Adrenal gland (tissue), 9 donors: ENCODE measurements at regions not wholly inside any gene's neighbourhood (a gene's known extent, or its start where the extent isn't known, plus 50 kb on each side); places are given as distances from the start of the nearest gene placed in this dataset.
"Not testable (repeated sequence)": the region's sequence is repeated elsewhere in the genome, so short reads cannot be mapped to it uniquely, and the experiment has no call there.

Source experiments
- DNase-seq, 7 donors: peaks; one replicate each; pipeline ENCODE4 v3.0.0-alpha.2; 2019 to 2020
- H3K27ac ChIP-seq, 5 donors: fragments of 200-600 bp; sonication (generic) in 4 of 5; 1 replicate in 3 of 5; 2 replicates in 2 of 5; pipeline versions ENCODE4 v1.5.1 to v1.8.0; 2016 to 2020; ENCODE audit warnings: mild to moderate bottlenecking in 1 of 5
- H3K27me3 ChIP-seq: fragments of 200-600 bp; 2 replicates; pipeline ENCODE4 v1.8.0; 2021
- H3K36me3 ChIP-seq, 2 donors: fragments of 200-600 bp; replicated peaks in 1 of 2; 1 replicate in 1 of 2; 2 replicates in 1 of 2; pipeline versions ENCODE4 v1.5.1 to v1.8.0; 2018 to 2022
- H3K4me1 ChIP-seq, 2 donors: fragments of 200-600 bp; replicated peaks in 1 of 2; 1 replicate in 1 of 2; 2 replicates in 1 of 2; pipeline versions ENCODE4 v1.5.1 to v1.8.0; 2018 to 2021
- H3K4me3 ChIP-seq, 4 donors: fragments of 200-600 bp; sonication (generic) in 3 of 4; one replicate each; pipeline ENCODE4 v1.5.1; 2016 to 2018
- H3K9me3 ChIP-seq, 3 donors: fragments of 200-600 bp; sonication (generic) in 1 of 3; replicated peaks in 1 of 3; 1 replicate in 2 of 3; 2 replicates in 1 of 3; pipeline versions ENCODE4 v1.5.1 to v1.8.0; 2016 to 2021
- CTCF ChIP-seq, 6 experiments: fragments of 450-650 bp in 4 of 6; fragments of 200-600 bp in 2 of 6; sonication (generic) in 1 of 6; IDR thresholded peaks; 1 replicate in 5 of 6; 2 replicates in 1 of 6; pipeline versions ENCODE4 v1.5.1 to v1.8.0; 2016 to 2021; ENCODE audit warnings: antibody characterized with exemption in 6 of 6, mild to moderate bottlenecking in 2 of 6, moderate library complexity in 1 of 6
- POLR2A ChIP-seq, 2 donors: fragments of 450-650 bp; IDR thresholded peaks; one replicate each; pipeline ENCODE4 v1.6.1; 2017; ENCODE audit warnings: antibody characterized with exemption in 2 of 2, mild to moderate bottlenecking in 2 of 2, moderate library complexity in 1 of 2
- WGBS, 4 donors: extraction: QIAGEN DNeasy Blood & Tissue Kit in 2 of 4; methylation state at CpG; one replicate each; pipeline versions ENCODE4 v1.1.5 to v1.1.7; 2013 to 2017; 5-methylcytosine and 5-hydroxymethylcytosine counted together
- intact Hi-C, 2 donors: fragments of 100-400 bp; cut with DNase I; formaldehyde crosslinking; loops; one replicate each; pipeline versions ENCODE4 v1.14.1 to v1.15.0; 2022 to 2023
- donor health status: healthy with polysubstance abuse.
- donor health status: Bipolar disorder and iron deficiency.
- donor health status: DM: yes; HTN: yes; CAD: no.
- donor health status: DM: no; HTN: no; CAD: no.
- donor health status: DM: no; HTN: no; CAD: no.

- Histone ChIP-seq H3K4me1 (no peaks in the 10 kb centered on the region), H3K36me3 (no peaks in the 10 kb centered on the region), H3K4me3 (no peak overlapping the region), H3K27me3 (no peaks in the 10 kb centered on the region), H3K27ac (no peak overlapping the region), H3K9me3 (no peaks in the 10 kb centered on the region)
- TF ChIP-seq CTCF (IDR thresholded peaks at IDR 0.05) (no peak), POLR2A (IDR thresholded peaks at IDR 0.05) (no peak)
- intact Hi-C loops, result no loop called here
- no peak for DNase-seq
Observed at GRCh38 chr5:60535198-60535597, 164.8 kb downstream of the DEPDC1B start.

DNA sequence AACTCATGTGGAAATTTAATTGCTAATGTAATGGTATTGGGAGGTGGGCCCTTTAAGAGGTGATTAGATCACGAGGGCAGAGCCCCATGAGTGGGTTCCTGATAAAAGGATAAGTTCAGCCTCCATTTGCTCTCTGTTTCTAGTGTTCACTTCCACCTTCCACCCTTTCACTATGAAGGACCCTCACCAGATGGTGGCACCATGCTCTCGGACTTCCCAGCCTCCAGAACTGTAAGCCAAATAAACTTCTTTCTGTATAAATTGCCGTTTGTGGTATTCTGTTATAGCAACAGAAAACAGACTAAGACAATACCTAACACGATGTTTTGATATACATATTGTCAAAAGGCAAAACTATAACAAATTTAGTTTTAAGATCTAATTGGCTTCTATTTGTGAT, 166.2 kb downstream of the DEPDC1B start:
- intact Hi-C loops, result no loop called here
- H3K4me1 ChIP-seq, result no peaks in the 10 kb centered on the region
- no peak for TF ChIP-seq POLR2A (IDR thresholded peaks at IDR 0.05)
- no peak overlapping the region for H3K4me3 ChIP-seq
- no peaks in the 10 kb centered on the region for H3K9me3 ChIP-seq
- DNase-seq, result no peak
- H3K36me3 ChIP-seq, result no peaks in the 10 kb centered on the region
- no peak overlapping the region for H3K27ac ChIP-seq
- WGBS, 4 donors, result 68 to 79% (median 74%) methylated on average over 4 of the region's 4 CpGs
- H3K27me3 ChIP-seq, result no peaks in the 10 kb centered on the region

DNA sequence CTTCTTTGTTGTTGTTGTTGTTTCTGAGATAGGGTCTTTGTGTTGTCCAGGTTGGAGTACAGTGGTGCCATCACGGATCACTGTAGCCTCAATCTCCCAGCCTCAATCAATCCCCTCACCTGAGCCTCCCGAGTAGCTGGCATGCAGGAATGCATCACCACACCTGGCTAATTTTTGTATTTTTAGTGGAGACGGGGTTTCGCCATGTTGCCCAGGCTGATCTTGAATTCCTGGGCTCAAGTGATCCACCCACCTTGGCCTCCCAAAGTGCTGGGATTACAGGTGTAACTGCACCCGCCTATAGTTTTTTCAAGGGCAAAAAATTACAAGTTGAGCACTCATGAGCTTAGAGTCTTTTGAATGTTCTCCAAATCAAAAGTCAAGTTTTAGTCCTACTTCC, 167.2 kb downstream of the DEPDC1B start:
- not testable (repeated sequence) for H3K27ac ChIP-seq
- WGBS, 4 donors, result 74 to 81% (median 76%) methylated on average over 5 of the region's 5 CpGs

DNA sequence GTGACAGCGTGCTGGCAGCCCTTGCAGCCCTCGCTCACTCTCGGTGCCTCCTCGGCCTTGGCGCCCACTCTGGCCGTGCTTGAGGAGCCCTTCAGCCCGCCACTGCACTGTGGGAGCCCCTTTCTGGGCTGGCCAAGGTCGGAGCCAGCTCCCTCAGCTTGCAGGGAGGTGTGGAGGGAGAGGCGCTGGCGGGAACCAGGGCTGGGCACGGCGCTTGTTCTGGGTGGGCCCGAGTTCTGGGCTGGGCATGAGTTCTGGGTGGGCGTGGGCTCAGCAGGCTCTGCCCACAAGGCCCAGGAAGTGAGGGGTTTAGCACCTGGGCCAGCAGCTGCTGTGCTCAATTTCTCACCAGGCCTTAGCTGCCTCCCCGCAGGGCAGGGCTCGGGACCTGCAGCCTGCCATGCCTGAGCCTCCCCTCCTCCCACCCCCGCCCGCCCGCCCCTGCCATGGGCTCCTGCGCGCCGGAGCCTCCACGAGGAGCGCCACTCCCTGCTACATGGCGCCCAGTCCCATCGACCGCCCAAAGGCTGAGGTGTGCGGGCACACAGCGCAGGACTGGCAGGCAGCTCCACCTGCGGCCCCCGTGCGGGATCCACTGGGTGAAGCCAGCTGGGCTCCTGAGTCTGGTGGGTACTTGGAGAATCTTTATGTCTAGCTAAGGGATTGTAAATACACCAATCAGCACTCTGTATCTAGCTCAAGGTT, 169.7 kb downstream of the DEPDC1B start:
- H3K9me3 ChIP-seq, DNase-seq, H3K4me1 ChIP-seq, H3K27me3 ChIP-seq, H3K27ac ChIP-seq, H3K36me3 ChIP-seq, H3K4me3 ChIP-seq, intact Hi-C loops: not testable (repeated sequence)
- WGBS, 4 donors, result 87 to 93% (median 90%) methylated on average over 3 to 32 of the region's 32 CpGs

More for the DNA sequence above, 167.2 kb downstream of the DEPDC1B start:
- H3K27me3 ChIP-seq, H3K4me1 ChIP-seq, DNase-seq, H3K9me3 ChIP-seq, intact Hi-C loops, H3K4me3 ChIP-seq, H3K36me3 ChIP-seq: not testable (repeated sequence)

GRCh38 chr5:60529001-60529400, 171.0 kb downstream of the DEPDC1B start:
- intact Hi-C loops, result no loop called here
- Histone ChIP-seq H3K4me3 (no peak overlapping the region), H3K36me3 (no peaks in the 10 kb centered on the region), H3K4me1 (no peaks in the 10 kb centered on the region), H3K27me3 (no peaks in the 10 kb centered on the region), H3K9me3 (no peaks in the 10 kb centered on the region), H3K27ac (no peak overlapping the region)
- TF ChIP-seq POLR2A (IDR thresholded peaks at IDR 0.05) (no peak), CTCF (IDR thresholded peaks at IDR 0.05) (no peak)
- WGBS, 4 donors, result 52 to 68% (median 58%) methylated on average over 2 of the region's 2 CpGs
- no peak for DNase-seq

DNA sequence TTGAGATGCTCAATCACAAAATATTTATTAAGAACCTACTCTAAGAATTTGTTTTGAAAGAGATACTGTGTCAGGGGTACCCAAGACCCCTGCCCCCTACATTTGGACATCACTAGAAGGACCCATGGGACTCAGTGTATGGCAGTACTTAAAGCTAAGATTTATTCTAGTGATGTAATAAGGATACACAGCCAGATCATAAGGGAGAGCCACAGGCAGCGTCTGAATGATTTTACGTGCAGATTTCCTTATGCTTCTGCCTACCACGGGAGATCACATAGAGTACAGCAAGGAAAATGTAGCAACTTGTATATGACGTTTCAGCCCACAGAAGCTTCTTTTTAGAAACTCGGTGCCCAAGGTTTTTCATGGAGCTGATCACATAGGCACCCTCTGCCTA, 172.9 kb downstream of the DEPDC1B start:
- DNase-seq, result no peak
- no peaks in the 10 kb centered on the region for H3K36me3 ChIP-seq
- no peaks in the 10 kb centered on the region for H3K9me3 ChIP-seq
- WGBS, 4 donors, result 49 to 74% (median 69%) methylated on average over 5 of the region's 5 CpGs
- no peak overlapping the region for H3K4me3 ChIP-seq
- no peak overlapping the region for H3K27ac ChIP-seq
- intact Hi-C loops, result no loop called here
- H3K27me3 ChIP-seq, result no peaks in the 10 kb centered on the region
- no peak for TF ChIP-seq POLR2A (IDR thresholded peaks at IDR 0.05)
- no peak for TF ChIP-seq CTCF (IDR thresholded peaks at IDR 0.05)
- H3K4me1 ChIP-seq, result no peaks in the 10 kb centered on the region
